CD14-positive monocyte (primary cell): ENCODE measurements at regions not wholly inside any gene's neighbourhood (a gene's known extent, or its start where the extent isn't known, plus 50 kb on each side); places are given as distances from the start of the nearest gene placed in this dataset.

Source experiments
- DNase-seq, 3 donors: peaks; one replicate each; pipeline ENCODE4 v3.0.0-alpha.2; 2011 to 2022
- H2AFZ ChIP-seq: 2 replicates; pipeline ENCODE4 v1.6.0; 2012; ENCODE audit warnings: mild to moderate bottlenecking, low read depth, low read length, inconsistent platforms; ENCODE audit not compliant: insufficient read depth, poor library complexity, severe bottlenecking
- H3K27ac ChIP-seq, 2 donors: 1 replicate in 1 of 2; 2 replicates in 1 of 2; pipeline ENCODE4 v1.5.1; 2012 to 2013; ENCODE audit warnings: low read length in 2 of 2, control low read depth in 1 of 2, inconsistent platforms in 1 of 2, low read depth in 1 of 2, mild to moderate bottlenecking in 1 of 2
- H3K27me3 ChIP-seq, 2 donors: one replicate each; pipeline versions ENCODE4 v1.6.0 to v1.6.1; 2011 to 2013; ENCODE audit warnings: low read length in 2 of 2; ENCODE audit not compliant: control insufficient read depth in 2 of 2, insufficient read depth in 2 of 2
- H3K36me3 ChIP-seq, 2 donors: replicated peaks in 1 of 2; 1 replicate in 1 of 2; 2 replicates in 1 of 2; pipeline versions ENCODE4 v1.5.1 to v1.6.1; 2012 to 2013; ENCODE audit warnings: low read length in 2 of 2, control low read depth in 1 of 2, inconsistent platforms in 1 of 2, mild to moderate bottlenecking in 1 of 2; ENCODE audit not compliant: insufficient read depth in 2 of 2, control insufficient read depth in 1 of 2
- H3K4me1 ChIP-seq, 2 donors: 1 replicate in 1 of 2; 2 replicates in 1 of 2; pipeline versions ENCODE4 v1.5.1 to v1.6.1; 2012 to 2013; ENCODE audit warnings: low read length in 2 of 2, control low read depth in 1 of 2, inconsistent platforms in 1 of 2, mild to moderate bottlenecking in 1 of 2, moderate library complexity in 1 of 2; ENCODE audit not compliant: insufficient read depth in 2 of 2, control insufficient read depth in 1 of 2
- H3K4me2 ChIP-seq: replicated peaks from 2 replicates; pipeline ENCODE3; 2012; ENCODE audit warnings: low read length, moderate library complexity, mild to moderate bottlenecking; ENCODE audit not compliant: poor library complexity, severe bottlenecking; ENCODE audit errors: extremely low read depth
- H3K4me3 ChIP-seq, 3 experiments: fragments of 200-600 bp in 1 of 3; sonication (generic) in 1 of 3; replicated peaks in 1 of 3; 1 replicate in 2 of 3; 2 replicates in 1 of 3; pipeline ENCODE4 v1.5.1; 2011 to 2013; ENCODE audit warnings: low read length in 3 of 3, mild to moderate bottlenecking in 3 of 3, control low read depth in 2 of 3, low read depth in 2 of 3, inconsistent platforms in 1 of 3, moderate library complexity in 1 of 3
- H3K79me2 ChIP-seq: 2 replicates; pipeline ENCODE4 v1.6.0; 2012; ENCODE audit warnings: mild to moderate bottlenecking, control low read depth, inconsistent platforms, low read length, moderate library complexity; ENCODE audit not compliant: insufficient read depth
- H3K9ac ChIP-seq: 2 replicates; pipeline ENCODE4 v1.6.0; 2017; ENCODE audit warnings: low read length, mild to moderate bottlenecking; ENCODE audit not compliant: insufficient read depth, poor library complexity, severe bottlenecking
- H3K9me3 ChIP-seq, 2 donors: replicated peaks in 1 of 2; 1 replicate in 1 of 2; 2 replicates in 1 of 2; pipeline versions ENCODE4 v1.5.1 to v1.6.1; 2012 to 2013; ENCODE audit warnings: low read length in 2 of 2, control low read depth in 1 of 2; ENCODE audit not compliant: control insufficient read depth in 1 of 2, insufficient read depth in 1 of 2
- H4K20me1 ChIP-seq: 2 replicates; pipeline ENCODE4 v1.6.0; 2012; ENCODE audit warnings: mild to moderate bottlenecking, low read length, control low read depth, moderate library complexity; ENCODE audit not compliant: insufficient read depth
- H3K27ac Mint-ChIP-seq, 7 donors: one replicate each; pipeline ENCODE4 v1.8.0; 2020; ENCODE audit warnings: mild to moderate bottlenecking in 7 of 7, mixed read lengths in 7 of 7, moderate library complexity in 6 of 7, inconsistent platforms in 2 of 7
- H3K27me3 Mint-ChIP-seq, 3 donors: one replicate each; pipeline ENCODE4 v1.8.0; 2021 to 2022; ENCODE audit warnings: low read depth in 3 of 3, mild to moderate bottlenecking in 3 of 3, mixed read lengths in 3 of 3, moderate library complexity in 3 of 3, inconsistent platforms in 1 of 3
- H3K36me3 Mint-ChIP-seq, 2 donors: one replicate each; pipeline ENCODE4 v1.8.0; 2020; ENCODE audit warnings: mixed read lengths in 2 of 2, inconsistent platforms in 1 of 2, mild to moderate bottlenecking in 1 of 2
- H3K4me1 Mint-ChIP-seq: one replicate; pipeline ENCODE4 v1.8.0; 2020; ENCODE audit warnings: mild to moderate bottlenecking, mixed read lengths
- H3K4me3 Mint-ChIP-seq, 2 donors: one replicate each; pipeline ENCODE4 v1.8.0; 2020; ENCODE audit warnings: mild to moderate bottlenecking in 2 of 2, mixed read lengths in 2 of 2, moderate library complexity in 1 of 2
- H3K9me3 Mint-ChIP-seq, 7 donors: one replicate each; pipeline ENCODE4 v1.8.0; 2020 to 2022; ENCODE audit warnings: mixed read lengths in 7 of 7, mild to moderate bottlenecking in 6 of 7, moderate library complexity in 6 of 7, inconsistent platforms in 2 of 7
- CTCF ChIP-seq: fragments of 200-600 bp; IDR thresholded peaks from one replicate; pipeline ENCODE4 v1.8.0; 2022; ENCODE audit warnings: antibody characterized with exemption, mild to moderate bottlenecking
- WGBS: methylation state at CpG from one replicate; pipeline ENCODE4 v1.1.5; 2013; ENCODE audit warnings: missing lambda C conversion rate; ENCODE audit not compliant: insufficient coverage; 5-methylcytosine and 5-hydroxymethylcytosine counted together
- intact Hi-C, 2 donors: fragments of 100-400 bp; cut with micrococcal nuclease; formaldehyde crosslinking; loops; one replicate each; pipeline versions ENCODE4 v1.15.0 to v1.15.1; 2023

DNA sequence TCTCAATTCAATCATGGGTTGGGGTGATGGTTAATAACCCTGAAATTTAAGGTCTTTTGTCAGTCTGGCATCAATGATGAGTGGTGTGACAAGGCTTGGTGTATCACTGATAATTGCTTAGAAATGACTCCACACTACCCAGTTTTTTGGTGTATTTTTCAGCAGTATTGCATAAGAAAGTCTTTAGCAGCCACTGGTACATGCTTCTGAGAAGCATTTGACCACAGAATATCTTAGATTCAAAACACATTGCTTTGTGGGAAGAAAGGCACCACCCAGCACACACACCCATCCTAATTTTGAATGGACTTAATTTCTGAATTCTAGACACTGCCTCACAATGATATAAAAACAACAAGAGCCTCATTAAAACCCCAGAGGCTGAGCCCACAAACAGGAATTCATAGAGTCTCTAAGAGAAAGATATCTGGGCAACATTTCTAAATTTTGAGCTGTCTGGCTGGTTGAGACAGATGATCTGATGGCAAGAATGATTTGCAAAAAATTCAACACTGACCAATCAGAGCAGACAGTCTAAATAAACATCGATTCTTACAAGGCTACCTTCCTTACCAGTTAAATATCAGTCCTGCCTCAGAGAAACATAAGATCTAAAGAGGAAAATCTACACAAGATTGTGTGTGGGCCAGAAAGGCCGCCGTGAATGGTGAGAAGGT, 114.7 kb upstream of the CYP1B1 start:
- Histone ChIP-seq H3K4me3 (no peak overlapping the region), H3K36me3 (no peaks in the 10 kb centered on the region), H3K9me3 (no peaks in the 10 kb centered on the region), H3K27ac (peak overlapping the region in 1 of 2 donors; percentile 15), H4K20me1 (no peaks in the 10 kb centered on the region), H3K79me2 (no peaks in the 10 kb centered on the region), H3K27me3 (no peaks in the 10 kb centered on the region), H3K9ac (no peak overlapping the region), H2AFZ (no peak overlapping the region), H3K4me2 (no peak overlapping the region), H3K4me1 (peaks cover 54 to 63% of the 10 kb centered on the region in 2 donors)
- intact Hi-C loops = no loop called here
- Mint-ChIP-seq H3K4me3 (peak overlapping the region in 1 of 2 donors; percentile 23), H3K27me3 (peaks cover 5 to 7% (median 6%) of the 10 kb centered on the region in 3 donors), H3K4me1 (peaks cover 53% of the 10 kb centered on the region), H3K9me3 (peaks cover 0 to 6% (median 4%) of the 10 kb centered on the region in 7 donors), H3K27ac (peak overlapping the region in 2 of 7 donors; percentile 41 to 42), H3K36me3 (peaks cover 24 to 26% of the 10 kb centered on the region in 2 donors)
- no CpG with 5 or more reads among the region's 3 CpGs for WGBS
- DNase-seq = no peak
- TF ChIP-seq CTCF = no peak

DNA sequence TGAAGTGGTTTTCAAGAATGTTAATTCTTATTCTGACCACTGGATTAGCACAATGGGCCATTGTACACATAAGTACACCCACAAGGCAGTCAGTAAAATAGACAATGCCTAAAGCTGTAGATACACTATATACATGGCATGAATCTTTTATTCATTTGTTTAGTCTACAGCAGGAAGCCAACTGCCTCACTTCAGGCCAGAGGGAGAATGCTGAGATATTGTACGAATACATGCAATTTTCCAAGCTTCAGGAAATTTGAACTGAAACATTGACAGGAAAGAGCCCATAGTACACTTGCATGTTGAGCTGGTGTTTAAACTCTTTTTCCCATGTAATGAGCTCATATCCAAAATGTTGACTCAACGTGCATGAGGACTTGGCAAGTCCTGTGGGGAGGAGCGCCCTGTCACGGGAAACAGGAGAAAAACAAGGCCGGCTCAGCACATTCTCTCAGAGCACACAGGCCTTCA, 111.6 kb upstream of the CYP1B1 start:
- Histone ChIP-seq H3K4me3 (no peak overlapping the region), H3K4me2 (no peak overlapping the region), H3K9me3 (no peaks in the 10 kb centered on the region), H3K4me1 (peaks cover 46 to 58% of the 10 kb centered on the region in 2 donors), H3K27me3 (no peaks in the 10 kb centered on the region), H3K79me2 (no peaks in the 10 kb centered on the region), H3K9ac (no peak overlapping the region), H3K36me3 (no peaks in the 10 kb centered on the region), H2AFZ (no peak overlapping the region), H4K20me1 (no peaks in the 10 kb centered on the region), H3K27ac (no peak overlapping the region)
- DNase-seq = no peak
- TF ChIP-seq CTCF = no peak
- intact Hi-C loops = no loop called here
- Mint-ChIP-seq H3K27ac (no peak overlapping the region), H3K4me3 (no peak overlapping the region), H3K27me3 (peaks cover 3 to 8% (median 7%) of the 10 kb centered on the region in 3 donors), H3K4me1 (peaks cover 42% of the 10 kb centered on the region), H3K36me3 (peaks cover 21 to 30% of the 10 kb centered on the region in 2 donors), H3K9me3 (peaks cover 2 to 8% (median 5%) of the 10 kb centered on the region in 7 donors)
- WGBS = 100% methylated on average over 1 of the region's 5 CpGs
